ENCODE measurements at regions not wholly inside any gene's neighbourhood (a gene's known extent, or its start where the extent isn't known, plus 50 kb on each side); places are given as distances from the start of the nearest gene placed in this dataset.

DNA sequence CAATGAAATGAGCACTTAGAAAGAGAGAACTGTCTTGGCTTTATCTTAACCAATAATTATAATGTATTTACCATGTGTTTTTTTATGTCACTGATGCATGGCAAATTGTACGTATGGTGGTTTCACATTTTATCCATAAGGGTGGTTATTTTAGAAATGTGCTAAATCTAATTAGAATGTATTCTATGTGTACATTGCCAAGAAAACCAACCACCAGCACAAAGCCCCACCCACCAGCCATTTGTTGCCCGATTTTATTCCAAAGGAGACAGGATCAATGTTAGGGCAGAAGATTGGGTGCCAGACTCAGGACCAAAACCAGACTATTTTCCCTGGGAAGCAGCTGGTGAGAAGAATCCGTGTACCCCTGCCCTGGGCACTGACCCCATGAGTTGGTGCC, 63.0 kb upstream of the SOX1 start:
- no peaks in the 10 kb centered on the region for H3K4me1 ChIP-seq (ENCODE audit: control insufficient read depth, insufficient read depth, low read length)
- no peak overlapping the region for H3K4me3 ChIP-seq (ENCODE audit: low read length in 2 of 2)
- H3K9ac ChIP-seq (ENCODE audit: low read length in 2 of 2), result no peak overlapping the region
- no peak overlapping the region for H3K27ac ChIP-seq (ENCODE audit: low read length)
- peaks cover 0 to 6% of the 10 kb centered on the region in 2 donors for H3K9me3 ChIP-seq (ENCODE audit: control insufficient read depth in 2 of 2, low read length in 2 of 2)
- H3K27me3 ChIP-seq (ENCODE audit: control insufficient read depth in 1 of 2, insufficient read depth in 2 of 2, low read length in 2 of 2), result peaks cover 3 to 6% of the 10 kb centered on the region in 2 donors
- no peaks in the 10 kb centered on the region for H3K36me3 ChIP-seq (ENCODE audit: control insufficient read depth in 2 of 2, insufficient read depth in 2 of 2, low read length in 2 of 2)

DNA sequence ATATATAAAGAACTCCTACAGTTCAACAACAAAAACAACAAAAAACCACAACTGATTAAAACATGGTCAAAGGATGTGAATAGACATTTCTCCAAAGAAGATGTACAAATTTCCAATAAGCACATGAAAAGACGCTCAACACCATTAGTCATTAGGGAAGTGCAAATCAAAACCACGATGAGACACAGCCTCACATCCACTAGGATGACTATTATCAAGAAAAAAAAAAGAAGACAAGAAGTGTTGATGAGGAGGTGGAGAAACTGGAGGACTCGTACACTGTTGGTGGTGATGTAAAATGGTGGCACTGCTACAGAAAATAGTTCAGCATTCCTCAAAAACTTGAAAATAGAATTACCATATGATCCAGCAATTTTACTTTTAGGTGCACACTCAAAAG, 61.0 kb upstream of the SOX1 start:
- Histone ChIP-seq H3K27me3 (ENCODE audit: control insufficient read depth in 1 of 2, insufficient read depth in 2 of 2, low read length in 2 of 2) (peaks cover 0 to 6% of the 10 kb centered on the region in 2 donors), H3K36me3 (ENCODE audit: control insufficient read depth in 2 of 2, insufficient read depth in 2 of 2, low read length in 2 of 2) (no peaks in the 10 kb centered on the region), H3K9ac (ENCODE audit: low read length in 2 of 2) (no peak overlapping the region), H3K9me3 (ENCODE audit: control insufficient read depth in 2 of 2, low read length in 2 of 2) (peaks cover 0 to 11% of the 10 kb centered on the region in 2 donors), H3K4me3 (ENCODE audit: low read length in 2 of 2) (no peak overlapping the region), H3K27ac (ENCODE audit: low read length) (no peak overlapping the region), H3K4me1 (ENCODE audit: control insufficient read depth, insufficient read depth, low read length) (no peaks in the 10 kb centered on the region)

DNA sequence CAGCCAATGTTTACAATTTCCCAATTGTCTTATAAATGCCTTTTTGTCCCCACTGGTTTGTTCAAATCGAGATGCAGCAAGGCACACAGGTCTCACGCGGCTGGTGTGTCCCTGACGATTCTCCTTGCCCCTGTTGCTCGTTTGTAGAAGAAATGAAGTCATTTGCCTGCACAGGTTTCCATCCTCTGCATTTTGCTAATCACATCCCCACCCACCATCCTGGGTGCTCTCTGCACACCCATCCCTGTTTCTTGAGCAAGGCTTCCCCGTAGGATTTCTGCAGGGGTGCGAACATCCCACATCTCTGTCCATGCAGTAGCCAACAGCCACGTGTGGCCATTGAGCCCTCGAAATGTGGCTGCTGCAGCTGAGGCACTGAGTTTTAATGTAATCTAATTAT, 59.8 kb upstream of the SOX1 start:
- Histone ChIP-seq H3K9ac (ENCODE audit: low read length in 2 of 2) (no peak overlapping the region), H3K27me3 (ENCODE audit: control insufficient read depth in 1 of 2, insufficient read depth in 2 of 2, low read length in 2 of 2) (peaks cover 0 to 6% of the 10 kb centered on the region in 2 donors), H3K9me3 (ENCODE audit: control insufficient read depth in 2 of 2, low read length in 2 of 2) (peaks cover 0 to 11% of the 10 kb centered on the region in 2 donors), H3K27ac (ENCODE audit: low read length) (no peak overlapping the region), H3K4me3 (ENCODE audit: low read length in 2 of 2) (no peak overlapping the region), H3K4me1 (ENCODE audit: control insufficient read depth, insufficient read depth, low read length) (no peaks in the 10 kb centered on the region), H3K36me3 (ENCODE audit: control insufficient read depth in 2 of 2, insufficient read depth in 2 of 2, low read length in 2 of 2) (no peaks in the 10 kb centered on the region)

DNA sequence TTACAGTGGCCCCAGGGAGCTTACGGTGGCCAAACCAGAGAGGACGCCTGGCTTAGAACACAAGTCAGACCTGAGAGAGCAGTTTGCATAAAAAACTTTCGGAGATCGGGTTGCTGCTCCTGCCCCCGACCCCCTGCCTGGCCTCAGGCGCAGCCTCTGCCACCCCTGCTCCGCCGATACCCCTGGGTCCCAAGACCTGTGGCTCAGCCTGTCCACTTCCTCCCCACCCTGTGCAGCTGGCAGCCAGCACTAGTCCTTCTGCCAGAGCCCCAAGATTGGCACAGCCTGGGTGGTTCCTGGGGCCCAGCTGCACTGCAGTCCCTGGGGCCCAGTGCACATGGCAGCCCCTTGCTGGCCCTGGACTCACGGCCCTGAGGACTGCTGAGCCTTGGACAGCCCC, 56.2 kb upstream of the SOX1 start:
- Histone ChIP-seq H3K27me3 (ENCODE audit: control insufficient read depth in 1 of 2, insufficient read depth in 2 of 2, low read length in 2 of 2) (no peaks in the 10 kb centered on the region), H3K27ac (ENCODE audit: low read length) (no peak overlapping the region), H3K4me1 (ENCODE audit: control insufficient read depth, insufficient read depth, low read length) (no peaks in the 10 kb centered on the region), H3K36me3 (ENCODE audit: control insufficient read depth in 2 of 2, insufficient read depth in 2 of 2, low read length in 2 of 2) (no peaks in the 10 kb centered on the region), H3K4me3 (ENCODE audit: low read length in 2 of 2) (no peak overlapping the region), H3K9ac (ENCODE audit: low read length in 2 of 2) (no peak overlapping the region), H3K9me3 (ENCODE audit: control insufficient read depth in 2 of 2, low read length in 2 of 2) (peaks cover 0 to 9% of the 10 kb centered on the region in 2 donors)

DNA sequence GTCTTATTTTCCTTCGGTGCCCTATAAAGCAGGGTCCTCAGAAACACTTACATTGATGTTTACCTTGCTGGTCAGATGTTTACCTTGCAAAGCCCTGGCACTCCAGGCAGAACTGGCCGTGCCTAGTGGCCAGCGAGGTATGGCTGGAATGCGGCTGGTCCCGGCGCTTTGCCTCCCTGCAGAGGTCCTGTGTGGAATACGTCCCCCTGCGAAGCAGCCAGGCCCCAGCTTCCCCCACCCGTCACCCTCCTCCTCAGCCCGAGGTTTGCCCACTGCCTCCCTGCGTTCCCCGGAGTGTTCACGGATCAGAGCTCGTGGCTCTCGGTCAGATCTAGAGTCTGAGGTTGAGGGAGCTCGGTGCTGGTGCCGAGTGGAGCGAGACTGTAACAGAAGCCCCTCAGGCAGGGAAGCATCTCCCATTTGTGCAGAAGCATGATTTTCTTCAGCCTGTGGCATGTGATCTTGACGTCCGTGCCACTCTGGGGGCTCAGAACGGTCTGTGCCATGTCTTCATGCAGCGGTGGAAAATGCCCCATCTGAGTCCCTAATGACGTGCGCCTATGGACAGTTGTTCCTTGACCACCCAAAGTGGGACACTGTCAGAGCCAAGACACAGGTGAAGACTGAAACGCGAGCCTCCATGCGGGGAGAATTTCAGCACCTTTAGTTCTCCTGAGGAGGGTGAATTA, 54.8 kb upstream of the SOX1 start:
- Histone ChIP-seq H3K4me3 (ENCODE audit: low read length in 2 of 2) (no peak overlapping the region), H3K27ac (ENCODE audit: low read length) (no peak overlapping the region), H3K27me3 (ENCODE audit: control insufficient read depth in 1 of 2, insufficient read depth in 2 of 2, low read length in 2 of 2) (no peaks in the 10 kb centered on the region), H3K36me3 (ENCODE audit: control insufficient read depth in 2 of 2, insufficient read depth in 2 of 2, low read length in 2 of 2) (no peaks in the 10 kb centered on the region), H3K9ac (ENCODE audit: low read length in 2 of 2) (no peak overlapping the region), H3K9me3 (ENCODE audit: control insufficient read depth in 2 of 2, low read length in 2 of 2) (peaks cover 0 to 6% of the 10 kb centered on the region in 2 donors), H3K4me1 (ENCODE audit: control insufficient read depth, insufficient read depth, low read length) (no peaks in the 10 kb centered on the region)

DNA sequence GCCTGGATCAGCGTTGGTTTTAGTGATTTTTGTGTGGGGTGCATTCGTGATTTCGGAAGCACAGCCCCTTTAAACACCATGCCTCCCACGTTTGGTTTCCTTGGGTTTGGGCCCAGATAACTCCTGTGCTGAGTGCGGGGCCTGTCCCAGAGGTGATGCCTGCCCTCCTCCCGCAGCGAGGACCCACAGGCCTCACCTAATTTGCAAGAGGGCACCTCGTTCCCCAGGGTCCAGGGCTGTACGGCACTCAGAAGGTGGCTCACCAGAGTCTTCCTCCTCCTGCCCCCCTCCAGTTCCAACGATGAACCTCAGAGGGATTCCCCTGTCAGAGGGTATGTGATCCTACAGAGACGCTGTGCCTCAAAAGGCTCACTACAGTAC, 54.3 kb upstream of the SOX1 start:
- no peaks in the 10 kb centered on the region for H3K27me3 ChIP-seq (ENCODE audit: control insufficient read depth in 1 of 2, insufficient read depth in 2 of 2, low read length in 2 of 2)
- H3K36me3 ChIP-seq (ENCODE audit: control insufficient read depth in 2 of 2, insufficient read depth in 2 of 2, low read length in 2 of 2), result no peaks in the 10 kb centered on the region
- H3K4me1 ChIP-seq (ENCODE audit: control insufficient read depth, insufficient read depth, low read length), result no peaks in the 10 kb centered on the region
- H3K9me3 ChIP-seq (ENCODE audit: control insufficient read depth in 2 of 2, low read length in 2 of 2), result peaks cover under 1 to 6% of the 10 kb centered on the region in 2 donors
- H3K4me3 ChIP-seq (ENCODE audit: low read length in 2 of 2), result no peak overlapping the region
- H3K27ac ChIP-seq (ENCODE audit: low read length), result no peak overlapping the region
- no peak overlapping the region for H3K9ac ChIP-seq (ENCODE audit: low read length in 2 of 2)

DNA sequence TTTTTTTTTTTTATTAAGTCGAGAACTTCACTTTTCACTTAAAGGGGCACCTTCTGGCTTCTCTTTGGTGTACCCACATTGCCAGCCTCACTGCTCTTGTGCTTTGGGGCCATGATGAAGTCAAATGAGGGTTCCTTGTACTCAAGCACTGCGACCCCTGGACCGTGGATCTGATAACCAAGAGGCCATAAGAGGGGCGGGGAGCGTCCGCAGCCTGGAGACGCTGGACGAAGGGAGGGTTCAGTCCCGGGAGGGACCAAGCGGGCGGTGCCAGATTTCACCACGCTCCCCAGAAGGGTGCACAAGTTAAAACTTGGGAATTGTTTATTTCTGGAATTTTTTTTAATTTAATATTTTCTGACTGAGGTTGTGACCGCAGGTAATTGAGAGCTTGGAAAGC, 53.3 kb upstream of the SOX1 start:
- H3K36me3 ChIP-seq (ENCODE audit: control insufficient read depth in 2 of 2, insufficient read depth in 2 of 2, low read length in 2 of 2), result no peaks in the 10 kb centered on the region
- no peak overlapping the region for H3K9ac ChIP-seq (ENCODE audit: low read length in 2 of 2)
- H3K4me3 ChIP-seq (ENCODE audit: low read length in 2 of 2), result no peak overlapping the region
- no peak overlapping the region for H3K27ac ChIP-seq (ENCODE audit: low read length)
- H3K27me3 ChIP-seq (ENCODE audit: control insufficient read depth in 1 of 2, insufficient read depth in 2 of 2, low read length in 2 of 2), result no peaks in the 10 kb centered on the region
- H3K4me1 ChIP-seq (ENCODE audit: control insufficient read depth, insufficient read depth, low read length), result no peaks in the 10 kb centered on the region
- H3K9me3 ChIP-seq (ENCODE audit: control insufficient read depth in 2 of 2, low read length in 2 of 2), result peaks cover 2 to 6% of the 10 kb centered on the region in 2 donors

DNA sequence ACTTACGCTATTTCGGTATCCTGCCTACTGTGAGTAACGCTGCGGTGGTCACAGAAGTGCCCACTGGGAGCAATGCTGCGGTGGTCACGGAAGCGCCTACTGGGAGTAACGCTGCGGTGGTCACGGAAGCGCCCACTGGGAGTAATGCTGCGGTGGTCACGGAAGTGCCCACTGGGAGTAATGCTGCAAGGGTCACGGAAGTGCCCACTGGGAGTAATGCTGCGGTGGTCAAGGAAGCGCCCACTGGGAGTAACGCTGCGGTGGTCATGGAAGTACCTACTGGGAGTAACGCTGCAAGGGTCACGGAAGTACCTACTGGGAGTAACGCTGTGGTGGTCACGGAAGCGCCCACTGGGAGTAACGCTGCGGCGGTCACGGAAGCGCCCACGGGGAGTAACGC, 52.1 kb upstream of the SOX1 start:
- Histone ChIP-seq H3K27ac (ENCODE audit: low read length) (no peak overlapping the region), H3K9me3 (ENCODE audit: control insufficient read depth in 2 of 2, low read length in 2 of 2) (peaks cover 2 to 6% of the 10 kb centered on the region in 2 donors), H3K4me1 (ENCODE audit: control insufficient read depth, insufficient read depth, low read length) (no peaks in the 10 kb centered on the region), H3K27me3 (ENCODE audit: control insufficient read depth in 1 of 2, insufficient read depth in 2 of 2, low read length in 2 of 2) (no peaks in the 10 kb centered on the region), H3K36me3 (ENCODE audit: control insufficient read depth in 2 of 2, insufficient read depth in 2 of 2, low read length in 2 of 2) (no peaks in the 10 kb centered on the region), H3K9ac (ENCODE audit: low read length in 2 of 2) (no peak overlapping the region), H3K4me3 (ENCODE audit: low read length in 2 of 2) (no peak overlapping the region)
